Cardiac septum (tissue), 1 donor: ENCODE measurements at regions not wholly inside any gene's neighbourhood (a gene's known extent, or its start where the extent isn't known, plus 50 kb on each side); places are given as distances from the start of the nearest gene placed in this dataset.
"Not testable (repeated sequence)": the region's sequence is repeated elsewhere in the genome, so short reads cannot be mapped to it uniquely, and the experiment has no call there.

Experiments used
- DNase-seq: peaks from one replicate; pipeline ENCODE4 v3.0.0-alpha.2; 2020; ENCODE audit warnings: low spot score
- intact Hi-C: fragments of 100-400 bp; cut with DNase I; formaldehyde crosslinking; loops from one replicate; pipeline ENCODE4 v1.14.0; 2022
- donor health status: DM: no; HTN: no; CAD: no.

DNA sequence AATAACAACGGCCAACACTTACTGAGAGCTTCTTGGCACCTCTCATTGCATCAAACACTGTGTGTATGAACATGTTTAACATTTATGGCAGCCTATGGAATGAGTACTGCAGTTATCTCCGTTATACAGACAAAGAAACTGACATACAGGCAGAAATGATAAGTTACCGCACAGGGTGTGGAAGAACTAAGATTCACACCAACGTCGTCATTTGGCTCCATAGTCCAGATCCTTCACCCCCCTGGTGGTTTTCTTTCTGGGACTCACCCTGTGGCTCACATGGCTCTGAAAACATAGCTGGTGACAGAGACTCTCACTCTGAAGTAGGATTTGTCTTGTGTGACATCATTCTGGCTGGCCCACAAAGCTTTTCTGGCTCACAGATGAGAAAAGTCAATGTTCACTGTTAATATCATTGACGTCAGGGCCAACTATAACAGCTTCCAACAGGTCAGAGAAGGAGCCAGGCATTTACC is 230.1 kb downstream of the DLEU7 start:
- no peak for DNase-seq
- intact Hi-C loops: no loop called here

- no peak for DNase-seq
- intact Hi-C loops: no loop called here
Measured at GRCh38 chr13:50615234-50615633, 228.3 kb downstream of the DLEU7 start.

DNA sequence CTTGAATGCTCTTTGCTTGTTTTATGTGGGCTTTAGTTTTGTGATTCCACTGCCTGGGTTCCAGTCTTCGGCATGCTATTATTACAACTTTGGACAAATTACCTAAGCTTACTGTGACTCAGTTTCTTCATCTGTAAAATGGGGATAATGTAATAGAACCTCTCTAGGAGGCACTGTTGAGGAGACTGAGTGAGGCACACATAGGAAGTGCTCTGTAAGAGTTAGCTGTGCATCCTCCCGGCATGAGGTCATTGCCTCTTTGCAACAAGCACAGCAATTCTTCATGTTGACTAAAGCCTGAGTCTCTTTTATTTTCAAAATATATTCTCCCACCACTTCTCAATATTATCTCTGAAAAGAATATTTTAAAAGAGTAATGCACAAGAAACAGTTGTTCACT is 227.4 kb downstream of the DLEU7 start:
- DNase-seq: no peak
- intact Hi-C loops: no loop called here

- DNase-seq: no peak
- intact Hi-C loops: no loop called here
Measured at GRCh38 chr13:50617134-50617721, 226.3 kb downstream of the DLEU7 start.

GRCh38 chr13:50618206-50618605 is 225.3 kb downstream of the DLEU7 start:
- intact Hi-C loops: no loop called here
- DNase-seq: no peak

DNA sequence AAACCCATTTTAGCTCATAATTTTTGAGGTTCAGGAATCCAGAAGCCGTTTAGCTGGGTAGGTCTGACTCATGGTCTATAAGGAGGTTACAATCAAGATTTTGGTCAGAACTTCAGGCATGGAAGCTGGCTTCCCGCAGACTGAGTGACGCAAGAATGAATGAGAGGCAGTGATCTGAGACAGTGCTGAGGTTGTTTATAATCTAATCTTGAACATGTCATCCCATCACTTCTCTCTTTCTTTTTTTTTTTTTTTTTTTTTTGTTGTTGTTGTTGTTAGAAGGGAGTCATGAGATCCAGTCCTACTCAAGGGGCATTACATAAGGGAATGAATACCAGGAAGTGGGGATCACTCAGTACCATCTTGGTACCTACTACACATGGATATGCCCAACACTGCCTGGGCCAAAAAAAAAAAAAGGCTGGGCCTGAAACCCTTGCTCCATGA is 217.4 kb downstream of the DLEU7 start:
- intact Hi-C loops: no loop called here
- no peak for DNase-seq

DNA sequence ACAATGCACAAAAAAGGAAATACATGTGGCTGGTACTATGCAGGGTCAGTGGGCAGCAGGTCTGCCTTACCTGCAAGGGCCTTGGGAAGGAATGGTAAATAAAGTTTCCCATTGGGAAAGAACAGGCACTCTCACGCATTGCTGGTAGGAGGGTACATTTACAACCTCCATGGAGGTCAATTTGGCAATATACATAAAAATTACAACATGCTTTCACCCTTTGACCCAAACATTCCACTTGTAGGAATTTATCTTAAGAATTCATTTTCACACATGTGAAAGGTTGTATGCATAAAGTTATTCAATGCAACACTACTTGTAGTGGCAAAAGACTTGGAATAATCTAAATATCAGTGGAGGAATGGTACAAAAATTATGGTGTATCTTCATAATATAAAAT is 216.4 kb downstream of the DLEU7 start:
- intact Hi-C loops: no loop called here
- no peak for DNase-seq

DNA sequence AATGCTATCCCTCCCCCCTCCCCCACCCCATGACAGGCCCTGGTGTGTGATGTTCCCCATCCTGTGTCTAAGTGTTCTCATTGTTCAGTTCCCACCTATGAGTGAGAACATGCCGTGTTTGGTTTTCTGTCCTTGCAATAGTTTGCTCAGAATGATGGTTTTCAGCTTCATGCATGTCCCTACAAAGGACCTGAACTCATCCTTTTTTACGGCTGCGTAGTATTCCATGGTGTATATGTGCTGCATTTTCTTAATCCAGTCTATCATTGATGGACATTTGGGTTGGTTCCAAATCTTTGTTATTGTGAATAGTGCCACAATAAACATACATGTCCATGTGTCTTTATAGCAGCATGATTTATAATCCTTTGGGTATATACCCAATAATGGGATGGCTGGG is 215.0 kb downstream of the DLEU7 start:
- DNase-seq, intact Hi-C loops: not testable (repeated sequence)

- no peak for DNase-seq
- intact Hi-C loops: no loop called here
Measured at GRCh38 chr13:50629497-50629896, 214.0 kb downstream of the DLEU7 start.

- intact Hi-C loops: no loop called here
- DNase-seq: no peak
Measured at GRCh38 chr13:50629966-50630365, 213.5 kb downstream of the DLEU7 start.

- intact Hi-C loops: no loop called here
- DNase-seq: no peak
Measured at GRCh38 chr13:50631041-50631440, 212.5 kb downstream of the DLEU7 start.

GRCh38 chr13:50634339-50634738 is 209.2 kb downstream of the DLEU7 start:
- intact Hi-C loops: no loop called here
- no peak for DNase-seq

DNA sequence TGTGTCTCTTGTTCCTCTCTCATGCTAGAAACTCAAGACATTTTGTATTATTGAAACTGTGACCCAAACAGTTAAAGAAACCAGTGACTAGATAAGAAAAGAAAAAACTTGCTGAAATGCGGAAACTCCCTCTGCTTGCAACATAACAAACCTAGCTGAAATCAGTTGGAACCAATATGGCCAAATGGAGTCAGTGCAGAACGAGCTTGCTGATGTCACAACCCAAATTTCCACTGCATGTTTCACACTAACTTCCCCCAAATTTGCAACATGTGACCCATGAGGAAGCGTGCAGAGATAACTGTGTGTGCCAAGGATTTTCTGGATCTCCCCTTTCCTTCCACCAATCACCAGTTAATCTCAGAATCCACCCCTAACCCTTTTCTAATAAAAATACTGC is 208.0 kb downstream of the DLEU7 start:
- intact Hi-C loops: no loop called here
- no peak for DNase-seq

DNA sequence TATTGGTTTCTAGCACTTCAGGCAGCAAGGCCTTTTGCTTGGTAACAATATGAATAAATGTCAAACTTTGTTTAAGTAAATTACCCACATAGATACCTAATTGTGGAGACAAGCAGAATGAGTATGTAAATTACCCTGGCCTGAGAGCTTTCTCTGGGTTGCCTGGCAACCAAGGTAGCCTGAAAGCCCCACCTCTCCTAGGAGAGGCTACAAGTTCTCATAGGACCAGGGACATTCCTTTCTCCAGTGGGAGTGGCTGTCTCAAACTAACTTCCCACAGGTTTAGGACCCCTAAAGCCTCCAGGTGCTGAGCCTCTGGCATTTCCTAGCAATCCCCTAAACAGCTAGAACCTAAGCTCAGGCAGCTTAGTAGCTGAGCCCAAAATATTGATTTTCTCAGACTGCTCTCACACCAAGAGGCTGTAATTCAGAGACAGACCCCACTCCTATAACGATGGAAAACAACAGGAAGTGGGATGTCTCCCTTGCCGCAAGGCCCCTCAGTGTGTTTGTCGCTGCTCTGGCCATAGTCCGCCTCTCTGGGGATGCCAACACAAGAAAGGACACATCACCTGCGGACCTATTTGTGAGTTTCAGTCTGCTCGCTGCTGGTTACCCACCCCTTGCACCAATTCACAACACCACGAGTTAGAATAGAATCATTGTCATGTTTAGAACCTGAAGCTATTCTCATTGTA is 207.3 kb downstream of the DLEU7 start:
- intact Hi-C loops: no loop called here
- DNase-seq: no peak

GRCh38 chr13:50643060-50643459 is 200.4 kb downstream of the DLEU7 start:
- DNase-seq: no peak
- intact Hi-C loops: no loop called here

GRCh38 chr13:50644081-50644871 is 199.2 kb downstream of the DLEU7 start:
- no peak for DNase-seq
- intact Hi-C loops: no loop called here

- DNase-seq: no peak
- intact Hi-C loops: no loop called here
Measured at GRCh38 chr13:50645092-50645491, 198.4 kb downstream of the DLEU7 start.

DNA sequence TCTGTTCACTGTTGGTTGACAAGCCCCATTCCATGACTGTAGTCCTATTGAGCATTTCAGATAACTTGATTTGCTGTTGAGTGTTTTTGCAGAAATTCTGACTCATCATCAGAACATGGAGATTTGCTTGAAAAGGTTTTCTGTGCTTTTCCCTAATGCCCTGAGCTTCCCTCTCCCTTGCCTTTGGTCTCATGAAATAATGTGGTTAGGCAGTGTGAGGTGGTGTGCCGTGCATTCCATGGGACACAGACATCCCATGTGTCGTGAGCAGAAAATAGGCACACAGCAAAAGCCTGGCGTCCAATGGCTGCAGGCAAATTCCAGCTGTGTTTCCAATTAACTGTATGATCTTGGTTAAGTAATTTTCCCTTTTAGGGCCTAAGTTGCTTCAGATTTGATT is 197.4 kb downstream of the DLEU7 start:
- no peak for DNase-seq
- intact Hi-C loops: no loop called here

DNA sequence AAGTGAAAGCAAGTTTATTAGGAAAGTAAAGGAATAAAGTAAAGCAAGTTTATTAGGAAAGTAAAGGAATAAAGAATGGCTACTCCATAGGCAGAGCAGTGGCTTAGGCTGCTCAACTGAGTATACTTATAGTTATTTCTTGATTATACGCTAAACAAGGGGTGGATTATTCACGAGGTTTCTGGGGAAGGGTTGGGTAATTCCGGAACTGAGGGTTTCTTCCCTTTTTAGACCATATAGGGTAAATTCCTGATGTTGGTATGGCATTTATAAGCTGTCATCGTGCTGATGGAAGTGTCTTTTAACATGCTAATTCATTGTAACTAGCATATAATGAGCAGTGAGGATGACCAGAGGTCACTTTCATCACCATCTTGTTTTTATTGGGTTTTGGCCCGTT is 194.3 kb downstream of the DLEU7 start:
- intact Hi-C loops: no loop called here
- no peak for DNase-seq

DNA sequence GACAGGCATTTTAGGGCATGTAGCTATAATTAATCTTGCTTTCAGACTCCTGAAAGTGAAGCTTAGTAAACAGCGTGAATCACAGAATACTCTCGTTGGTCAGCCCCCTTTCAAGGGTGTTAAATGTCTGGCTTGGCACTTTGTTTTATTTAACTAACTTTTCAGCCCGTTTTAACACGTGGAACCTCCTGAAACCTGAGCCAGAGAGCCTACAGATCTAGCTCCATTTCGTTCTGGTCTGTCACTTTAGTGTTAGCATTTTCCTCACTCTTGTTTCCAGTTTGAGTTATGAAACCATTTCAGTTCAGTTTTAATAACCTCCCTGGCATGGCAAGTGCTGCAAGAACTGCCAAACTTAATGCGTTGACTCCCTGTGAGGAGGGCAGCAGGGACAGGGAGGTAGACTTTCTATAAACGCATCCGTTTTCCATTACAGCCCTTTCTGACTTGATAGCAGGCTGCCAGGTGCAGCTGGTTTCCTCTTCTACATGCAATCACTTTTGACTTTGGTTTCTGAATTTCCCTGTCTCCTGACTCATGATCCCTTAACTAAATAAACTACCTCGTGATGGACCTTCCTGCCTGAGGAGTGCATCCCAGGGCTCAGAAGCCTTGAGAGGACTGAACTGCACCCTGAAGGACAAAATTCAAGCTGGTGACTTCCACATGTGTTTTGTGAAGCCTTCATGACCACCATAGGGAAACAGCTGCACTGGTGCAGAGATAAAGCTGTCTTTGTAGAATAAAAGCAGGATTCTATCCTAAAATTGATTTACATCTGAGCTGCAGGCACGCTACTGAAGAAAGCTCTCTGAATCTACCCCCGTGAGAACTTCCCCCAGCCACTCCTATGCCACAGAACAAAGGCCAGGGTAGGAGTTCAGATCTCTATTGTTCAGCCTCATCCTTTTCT is 192.6 kb downstream of the DLEU7 start:
- intact Hi-C loops: no loop called here
- DNase-seq: no peak
